Forelimb muscle (tissue), 1 donor: ENCODE measurements at regions not wholly inside any gene's neighbourhood (a gene's known extent, or its start where the extent isn't known, plus 50 kb on each side); places are given as distances from the start of the nearest gene placed in this dataset.

ENCODE experiments used
- DNase-seq: peaks from one replicate; pipeline ENCODE4 v3.0.0-alpha.2; 2013; ENCODE audit warnings: low read depth

DNA sequence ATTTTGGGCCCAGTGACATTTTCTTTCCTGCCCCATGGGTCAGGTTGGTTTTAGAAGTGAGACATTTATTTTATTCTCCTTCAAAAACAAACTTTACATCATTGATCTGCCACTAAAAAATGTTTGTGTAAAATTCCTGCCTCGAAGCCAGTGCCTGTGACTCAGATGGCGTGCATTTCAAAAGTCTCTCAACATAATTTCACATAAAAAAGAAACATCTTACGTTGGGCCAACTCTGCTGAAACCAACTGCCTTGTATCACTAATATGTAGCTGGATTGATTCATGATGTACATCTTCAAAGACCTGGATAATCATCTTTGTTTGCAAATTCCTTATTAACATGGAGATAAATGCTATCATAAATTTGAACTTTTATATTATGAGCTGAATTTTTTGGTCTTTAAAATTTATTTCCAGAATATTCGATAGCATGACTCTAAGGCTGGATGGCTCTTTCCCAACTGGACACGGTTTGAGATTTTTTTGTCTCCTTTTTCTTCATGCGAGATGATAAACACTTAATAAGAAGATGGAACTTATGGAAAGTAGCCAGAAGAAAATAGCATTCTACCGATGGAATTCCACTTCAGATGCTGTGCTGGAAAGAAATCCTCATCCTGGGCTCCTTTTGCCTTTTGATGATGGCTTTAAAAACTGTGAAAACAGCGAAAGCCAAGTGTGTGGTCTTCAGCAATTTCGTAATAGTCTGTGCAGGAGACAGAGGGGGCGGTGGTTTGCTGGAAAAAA, 420.5 kb downstream of the FGF9 start:
- DNase-seq = peak; percentile 73

DNA sequence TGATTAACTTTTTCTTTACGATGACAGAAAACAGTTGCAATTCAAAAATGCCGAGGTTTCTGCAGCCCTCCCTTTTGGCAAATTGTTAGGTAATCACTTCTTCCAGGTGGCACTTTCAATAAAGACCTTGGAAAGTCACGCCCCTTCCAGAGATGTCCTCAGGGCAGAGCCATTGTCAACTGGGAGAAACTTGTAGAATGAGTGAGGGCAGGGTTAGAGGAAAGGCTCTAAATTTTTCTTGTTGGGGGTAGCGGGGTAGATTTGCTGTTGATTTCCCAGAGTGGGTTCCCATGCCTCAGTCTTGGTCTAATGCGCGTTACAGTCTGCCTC, 421.1 kb downstream of the FGF9 start:
- DNase-seq = no peak

DNA sequence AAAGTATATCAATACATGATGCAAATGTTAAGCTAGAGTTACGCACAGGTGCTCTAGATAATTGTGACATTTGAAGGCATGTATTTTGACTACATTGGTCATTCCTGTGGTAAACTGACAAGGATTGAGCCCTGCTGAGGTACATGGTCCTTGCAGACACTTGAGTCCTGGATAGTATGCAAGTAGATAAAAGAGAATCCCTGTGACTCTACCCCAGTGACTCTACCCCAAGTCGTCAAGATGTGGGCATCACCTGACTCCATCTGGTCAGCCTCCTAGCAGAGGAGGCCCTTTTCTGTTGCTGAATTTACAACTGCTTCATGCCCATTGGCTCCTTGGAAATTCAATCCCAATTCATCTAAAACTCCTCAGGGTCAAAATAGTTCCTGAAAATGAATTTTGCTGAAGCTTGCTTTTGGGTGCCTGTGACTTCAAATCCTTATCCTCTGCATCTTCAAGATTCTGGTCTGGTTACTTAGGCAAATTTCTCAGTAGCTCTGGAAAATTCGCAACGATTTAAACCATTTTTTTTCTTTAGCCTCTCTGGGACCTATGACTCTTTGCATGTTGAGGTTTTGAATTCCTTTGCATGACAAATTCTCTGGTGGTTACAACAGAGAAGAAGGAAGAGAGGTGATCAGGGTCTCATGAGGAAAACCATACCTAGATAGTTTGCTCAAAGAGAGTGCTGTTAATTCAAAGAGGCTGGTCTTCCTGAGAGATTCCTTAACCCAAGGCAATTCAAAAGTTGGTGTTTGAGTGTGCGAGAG, 422.1 kb downstream of the FGF9 start:
- no peak for DNase-seq

DNA sequence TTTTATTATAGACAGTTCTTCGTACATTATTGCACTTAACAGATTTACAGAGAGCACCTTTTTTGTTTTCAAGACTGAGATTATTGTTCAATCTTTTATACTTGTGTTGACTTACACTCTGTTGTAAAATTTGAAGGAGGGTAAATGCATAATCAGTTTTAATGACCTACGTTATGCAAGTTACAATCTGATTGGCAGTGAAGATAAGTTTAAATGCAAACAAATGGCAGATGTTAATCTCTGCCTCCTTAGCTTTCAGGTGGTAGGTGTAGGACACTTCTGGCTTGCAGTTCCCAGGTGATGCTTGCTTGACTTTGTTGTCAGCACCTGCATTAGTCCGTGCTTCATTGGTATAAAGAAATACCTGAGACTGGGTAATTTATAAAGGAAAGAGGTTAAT, 424.9 kb downstream of the FGF9 start:
- no peak for DNase-seq

DNA sequence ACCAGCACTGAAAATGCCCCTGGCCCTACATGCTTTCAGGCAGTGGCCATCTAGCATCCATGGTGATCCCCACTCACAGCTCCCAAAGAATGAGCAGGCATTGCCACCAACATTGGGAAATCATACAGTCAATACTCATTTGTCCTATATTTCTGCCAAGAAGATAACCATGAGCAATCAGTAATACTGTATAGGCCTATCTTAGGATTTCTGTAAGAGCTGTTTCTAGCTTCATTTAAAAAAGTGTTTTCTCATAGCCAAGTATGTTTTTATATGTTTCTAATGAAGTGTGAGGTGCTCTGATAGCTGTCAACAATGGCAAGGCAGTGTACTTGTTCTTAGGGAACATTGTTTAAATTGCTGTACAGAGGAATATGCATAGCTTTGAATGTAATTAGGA, 428.7 kb downstream of the FGF9 start:
- DNase-seq = no peak

DNA sequence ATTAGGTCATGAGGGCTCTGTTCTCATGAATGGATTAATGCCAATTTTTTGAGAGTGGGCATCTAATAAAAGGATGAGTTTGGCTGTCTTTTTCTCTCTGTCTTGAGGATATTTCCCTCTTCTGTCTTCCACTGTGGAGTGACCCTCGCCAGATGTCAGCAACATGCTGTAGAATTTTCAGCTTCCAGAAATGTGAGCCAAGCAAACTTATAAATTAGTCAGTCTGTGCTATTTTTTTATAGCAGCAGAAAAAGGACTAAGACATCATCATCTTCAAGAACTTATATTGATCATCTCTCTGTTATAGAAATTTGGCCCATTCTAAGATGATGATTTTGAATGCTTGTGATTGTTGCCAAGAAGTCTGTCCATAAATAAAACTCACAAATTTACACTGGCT, 431.4 kb downstream of the FGF9 start:
- DNase-seq = no peak

DNA sequence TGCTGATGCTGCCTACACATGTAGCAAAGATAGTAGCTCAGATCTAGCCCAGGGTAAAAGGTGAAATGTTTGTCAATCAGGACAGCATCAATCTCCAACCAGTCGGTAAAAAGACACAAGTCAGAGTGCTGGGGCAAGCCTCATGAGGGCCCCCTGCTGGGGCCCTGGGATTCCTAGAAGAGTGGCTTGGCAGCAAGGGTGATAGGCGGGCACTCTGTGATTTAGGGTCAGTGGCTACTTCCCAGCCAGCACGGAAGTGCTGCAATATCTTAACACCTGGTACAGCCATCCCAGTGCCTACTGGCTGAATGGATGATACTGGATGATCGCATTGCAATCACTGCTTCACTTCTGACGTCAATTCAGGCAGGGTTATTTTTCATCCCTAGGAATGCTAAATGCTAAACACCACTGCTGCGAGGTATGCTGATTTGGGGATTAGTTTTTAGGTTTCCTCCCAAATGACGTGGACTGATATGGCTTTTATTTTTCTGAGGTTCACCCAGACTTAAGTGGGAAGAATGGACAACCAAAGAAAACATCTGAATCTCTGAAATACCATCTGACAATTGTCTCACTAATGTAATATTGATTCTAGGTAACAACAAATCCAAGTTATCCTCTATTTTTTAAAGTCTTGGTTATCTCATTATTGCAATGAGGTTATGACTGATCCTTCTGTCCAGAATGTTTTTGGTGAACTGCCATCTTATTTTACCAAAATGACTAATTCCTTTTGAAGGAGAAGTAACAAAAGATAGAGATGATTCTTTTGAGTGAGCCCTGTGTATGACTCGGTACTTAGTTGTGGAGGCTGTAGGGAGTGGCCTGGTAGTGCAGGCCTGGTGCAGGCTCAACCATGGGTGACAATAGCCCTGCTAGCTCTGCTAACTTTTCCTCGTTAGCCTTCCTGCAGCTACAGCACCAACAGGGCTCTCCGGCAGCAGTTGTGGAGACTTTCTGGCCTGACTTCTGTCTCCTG, 432.5 kb downstream of the FGF9 start:
- DNase-seq = no peak

DNA sequence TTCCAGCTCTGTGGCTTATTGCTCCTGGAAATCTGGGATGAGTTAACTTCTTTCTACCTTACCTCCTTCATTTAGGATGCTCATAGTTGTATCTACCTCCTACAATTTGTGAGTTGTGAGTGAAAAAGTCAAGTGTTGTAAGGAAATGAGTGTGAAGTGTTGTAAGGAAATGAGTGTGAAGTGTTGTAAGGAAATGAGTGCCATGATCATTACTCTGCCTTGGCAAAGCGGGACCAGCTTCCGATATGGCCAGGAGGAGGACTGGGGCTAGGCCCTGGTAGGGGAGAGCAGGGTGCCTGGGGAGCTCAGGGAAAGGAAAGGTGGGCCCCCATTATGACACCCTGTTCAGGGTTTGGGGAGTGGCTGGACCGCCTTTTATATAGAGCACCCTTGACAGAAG, 435.2 kb downstream of the FGF9 start:
- no peak for DNase-seq

DNA sequence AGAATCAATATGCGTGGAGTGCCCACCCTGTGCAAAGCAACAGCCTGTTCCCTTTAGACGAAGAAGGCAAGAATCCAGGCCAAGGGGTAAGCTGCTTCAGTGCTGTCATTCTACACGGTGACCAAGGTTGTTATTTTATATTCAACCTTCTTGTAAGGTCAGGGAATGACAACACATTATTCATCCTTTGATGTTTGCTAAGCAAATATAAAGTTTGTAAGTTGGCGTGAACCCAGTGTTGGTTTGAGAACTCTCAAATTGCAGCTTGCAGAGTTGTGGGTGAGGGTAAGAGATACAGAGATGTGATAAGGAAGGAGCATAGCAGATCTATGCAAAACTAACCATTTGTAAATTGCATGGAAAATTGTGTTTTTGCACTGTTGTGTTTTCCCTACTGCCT, 436.7 kb downstream of the FGF9 start:
- DNase-seq = no peak

DNA sequence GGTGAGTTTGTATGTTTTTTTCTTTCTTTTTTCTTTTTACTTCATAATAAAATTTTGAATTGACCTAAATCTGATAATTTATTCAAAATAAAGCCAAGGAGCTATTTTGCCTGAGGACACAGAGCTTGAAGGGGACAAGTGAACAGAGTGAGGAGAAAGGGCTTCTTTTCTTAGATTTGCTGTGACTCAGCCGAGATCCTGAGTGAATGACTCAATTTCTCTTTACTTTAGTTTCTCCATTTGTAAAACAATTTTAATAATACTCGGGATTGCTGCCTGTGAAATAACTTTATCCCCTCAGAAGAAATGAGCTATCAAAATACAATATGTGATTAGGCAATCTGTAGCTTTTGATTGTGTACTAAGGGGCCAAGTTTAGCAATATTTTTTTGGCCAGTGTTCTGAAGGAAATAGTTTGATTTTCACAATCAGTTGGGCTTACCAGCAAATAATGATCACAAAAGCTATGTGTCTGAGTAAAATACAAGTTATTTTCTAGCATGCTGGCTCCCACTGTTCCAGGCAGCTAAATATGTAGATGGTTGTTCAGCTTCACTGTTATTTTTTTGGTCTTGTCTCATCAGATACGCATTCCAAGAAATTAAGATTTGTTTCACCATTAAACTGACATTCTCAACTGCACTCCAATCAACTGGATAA, 437.5 kb downstream of the FGF9 start:
- no peak for DNase-seq

DNA sequence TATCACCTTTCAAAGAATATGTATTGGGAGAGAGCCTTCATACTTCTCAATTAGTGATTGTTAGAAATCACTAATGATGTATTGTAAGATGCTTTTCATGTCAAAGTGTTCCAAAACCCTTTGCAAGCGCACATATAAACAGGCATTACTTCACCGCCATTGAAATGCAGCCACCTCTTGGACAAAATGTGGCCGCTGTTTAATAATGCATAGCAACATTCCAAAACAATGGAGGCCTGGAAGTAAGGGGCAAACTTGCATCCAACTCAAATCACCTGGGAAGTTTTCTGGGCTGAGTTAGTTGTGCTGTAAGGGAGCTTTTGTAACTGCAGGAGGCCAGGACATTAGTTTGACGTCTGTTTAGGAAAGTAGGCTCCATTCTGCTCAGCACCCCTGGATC, 438.1 kb downstream of the FGF9 start:
- peak; percentile 89 for DNase-seq

DNA sequence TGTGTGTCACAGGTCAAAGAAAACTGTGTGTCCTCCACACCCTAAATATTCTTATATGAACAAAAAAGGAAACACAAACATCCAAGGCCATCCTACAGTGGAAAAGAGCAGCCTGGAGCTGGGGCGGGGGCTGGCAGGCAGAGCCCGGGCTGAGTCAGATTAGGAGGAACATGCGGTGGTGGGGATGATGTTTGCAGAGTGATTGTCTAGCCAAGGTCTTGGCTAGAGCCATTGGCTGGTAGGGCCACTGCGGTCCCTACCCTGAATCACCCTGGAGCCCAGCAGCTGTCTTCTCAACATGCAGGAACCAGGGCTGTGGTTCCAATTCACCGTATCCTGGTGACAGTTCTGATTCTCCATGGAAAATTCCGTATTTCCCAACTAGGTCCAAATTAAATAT, 439.5 kb downstream of the FGF9 start:
- no peak for DNase-seq

DNA sequence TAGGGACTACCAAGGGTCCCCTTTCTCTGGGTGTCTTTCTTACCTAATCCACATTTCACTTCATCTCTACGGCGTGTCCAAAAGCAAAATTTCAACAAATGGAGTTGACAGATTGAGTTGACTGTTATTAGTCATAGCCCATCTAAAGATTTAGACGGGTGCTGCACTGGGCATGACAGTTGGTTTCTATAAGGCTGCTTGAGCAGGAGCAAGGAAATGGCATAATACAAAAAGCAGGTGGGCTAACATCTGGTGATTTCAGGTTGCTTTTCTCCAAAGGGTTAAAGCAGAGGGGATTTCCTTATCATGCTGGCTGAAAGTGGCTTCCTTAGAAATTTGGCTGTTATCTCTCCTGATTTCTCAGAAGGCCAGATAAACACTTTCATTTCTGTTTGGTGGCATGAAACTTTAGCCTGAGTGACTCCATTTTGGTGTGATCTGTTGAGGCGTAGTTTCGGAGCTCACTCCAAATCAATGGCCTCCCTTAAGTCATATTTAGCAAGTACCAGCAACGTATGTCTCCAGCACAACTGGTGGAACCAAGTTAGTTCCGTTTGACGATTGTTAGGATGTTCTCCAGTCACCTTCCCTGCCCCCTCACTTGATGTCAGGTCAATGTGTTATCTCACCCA, 440.4 kb downstream of the FGF9 start:
- DNase-seq = no peak

DNA sequence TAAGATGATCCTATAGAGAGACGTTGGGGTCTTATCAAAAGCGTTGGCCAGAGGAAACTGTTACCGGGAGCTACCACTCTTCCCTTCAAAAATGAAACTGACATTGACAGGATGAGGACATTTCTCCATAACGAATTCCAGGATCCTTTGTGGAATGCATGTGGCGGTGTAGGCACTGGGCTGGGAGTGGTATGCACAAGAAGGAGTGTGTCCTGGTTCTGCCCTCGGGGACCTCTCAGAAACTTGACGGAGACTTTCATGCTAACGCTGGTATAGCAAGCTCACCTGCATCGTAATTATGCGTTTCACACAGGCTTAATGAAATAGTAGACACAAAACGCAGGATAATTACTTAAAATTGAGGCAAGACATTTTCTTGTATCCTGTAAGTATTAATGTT, 441.1 kb downstream of the FGF9 start:
- DNase-seq = no peak

DNA sequence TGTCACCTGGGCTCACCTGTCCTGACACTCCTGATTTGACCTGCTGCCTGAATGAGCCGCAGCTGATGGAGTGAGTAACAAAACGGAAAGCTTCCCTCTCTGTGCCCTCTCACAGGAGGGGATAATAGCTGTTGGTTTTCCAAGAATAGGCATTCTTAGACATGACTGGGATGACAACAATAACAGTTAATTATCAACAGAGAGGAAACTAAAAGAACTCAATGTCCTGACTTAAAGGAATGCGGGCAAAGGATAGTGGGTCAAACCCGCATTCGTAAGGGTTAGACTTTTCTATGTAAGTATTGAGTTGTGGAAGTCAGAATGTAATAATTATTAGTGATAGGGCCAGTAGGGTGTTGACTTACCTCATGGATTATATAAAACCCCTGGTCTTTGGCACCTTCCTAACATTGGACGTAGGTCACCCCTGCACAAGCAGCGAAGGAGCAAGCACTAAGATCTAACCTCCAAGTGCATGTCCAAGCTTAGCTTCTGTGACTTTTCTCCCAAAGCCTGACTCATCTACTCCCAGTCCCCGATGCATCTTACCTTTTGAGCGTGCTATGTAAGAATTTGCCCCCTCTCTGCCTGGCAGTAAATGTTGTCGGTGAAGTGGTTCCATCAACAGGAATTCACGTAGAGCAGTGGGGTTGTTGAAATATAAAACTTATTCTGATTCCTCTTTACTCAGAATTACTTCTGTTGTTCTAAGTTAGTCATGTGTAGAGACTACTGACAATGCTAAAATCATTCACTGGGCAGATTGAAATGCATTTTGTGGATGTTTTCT, 442.3 kb downstream of the FGF9 start:
- DNase-seq = no peak

DNA sequence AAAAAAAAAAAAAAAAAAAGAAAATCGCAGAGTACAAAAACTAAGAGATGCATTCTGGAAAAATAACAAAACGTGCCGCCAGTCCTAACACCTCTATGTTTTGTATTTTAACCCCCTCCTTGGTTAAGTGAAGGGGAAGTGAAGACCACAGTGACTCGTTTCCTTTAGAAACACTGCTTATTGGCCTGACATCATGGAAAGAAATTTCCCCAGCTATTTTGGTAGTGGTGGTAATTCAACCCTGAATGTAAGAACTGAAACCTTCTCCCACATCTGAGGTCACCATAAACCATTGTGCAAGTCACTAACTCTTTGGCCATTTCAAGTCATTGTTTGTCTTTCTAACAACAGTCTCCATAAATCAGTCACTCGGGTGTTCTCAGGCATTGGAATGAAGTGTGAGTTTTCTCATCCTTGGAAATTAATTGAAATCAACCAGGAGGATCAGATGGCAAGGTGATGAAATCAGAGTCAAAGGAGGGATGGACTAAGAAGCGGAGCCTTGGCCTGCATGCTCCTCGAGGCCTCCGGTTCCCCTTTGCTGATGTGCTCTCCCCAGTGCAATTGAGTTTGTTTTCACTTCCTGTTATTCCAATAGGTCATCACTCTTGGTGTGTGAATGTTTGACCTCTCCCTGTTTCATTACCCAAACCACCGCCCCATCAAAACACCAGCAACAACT, 443.9 kb downstream of the FGF9 start:
- no peak for DNase-seq

DNA sequence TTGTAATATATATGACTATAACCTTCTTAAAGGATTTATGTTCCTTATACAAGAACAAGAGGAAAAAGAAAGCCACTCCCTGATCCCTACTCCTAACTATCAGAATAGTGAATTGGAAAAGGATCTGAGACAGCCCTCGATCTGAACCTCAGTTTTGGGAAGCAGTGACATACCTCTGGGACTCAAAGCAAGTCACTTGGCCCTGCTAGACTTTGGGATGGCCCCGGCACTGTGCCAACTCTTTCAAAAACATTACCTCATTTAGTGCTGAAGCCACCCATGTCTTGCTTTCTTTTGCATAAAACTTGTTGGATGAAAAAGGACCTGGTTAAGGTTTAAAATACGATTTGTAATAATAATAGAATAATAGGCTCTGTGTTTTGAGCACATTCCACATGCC, 447.3 kb downstream of the FGF9 start:
- DNase-seq = no peak

DNA sequence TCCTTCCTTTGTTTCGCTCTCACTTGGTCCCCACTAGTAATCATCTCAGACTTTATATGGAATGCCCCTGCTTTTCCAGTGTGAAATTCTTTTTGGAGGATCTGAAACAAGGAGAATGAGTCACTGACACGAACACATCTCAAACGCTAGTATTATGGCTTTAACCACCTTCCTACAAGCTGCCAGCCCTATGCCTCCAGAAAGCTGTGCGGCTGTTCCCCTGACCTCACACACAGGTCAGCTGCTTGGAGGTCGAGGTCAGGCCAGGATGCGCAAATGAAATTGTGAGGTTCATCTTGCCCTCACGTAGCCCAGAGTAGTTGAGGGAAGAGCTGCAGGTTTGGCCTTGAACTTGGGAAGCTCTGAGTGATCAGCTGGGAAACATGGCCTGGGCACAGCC, 449.8 kb downstream of the FGF9 start:
- no peak for DNase-seq

DNA sequence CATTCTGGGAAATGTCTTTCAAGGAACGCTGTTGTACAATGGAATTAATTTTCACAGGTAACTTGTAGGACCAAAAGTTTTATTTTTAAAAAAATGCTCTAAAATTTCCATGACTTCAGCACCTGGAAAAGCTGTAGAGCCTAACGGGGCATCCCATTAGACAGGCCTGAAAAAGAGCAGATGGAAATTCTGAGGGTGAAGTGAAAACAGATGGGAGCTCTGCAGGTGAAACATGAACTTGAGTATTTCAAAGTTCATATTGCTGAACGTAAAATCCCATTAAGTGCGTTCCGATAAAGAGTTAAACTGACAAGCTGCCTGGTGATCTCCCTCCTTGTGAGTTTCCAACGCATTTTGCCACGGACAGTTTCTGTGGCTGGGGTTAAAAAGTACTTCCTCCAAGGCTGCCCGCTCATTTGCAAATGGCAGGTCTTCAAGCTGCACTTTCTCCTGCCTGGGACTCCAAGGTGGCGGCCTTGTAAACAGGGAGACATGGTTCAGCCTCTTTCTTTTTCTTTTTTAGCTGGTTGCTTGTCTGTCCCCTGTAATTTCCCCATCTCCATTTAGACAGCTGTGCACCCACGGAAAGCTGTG, 450.4 kb downstream of the FGF9 start:
- DNase-seq = no peak
